ENCODE measurements at regions not wholly inside any gene's neighbourhood (a gene's known extent, or its start where the extent isn't known, plus 50 kb on each side); places are given as distances from the start of the nearest gene placed in this dataset.

- Histone ChIP-seq H3K36me3 (ENCODE audit: insufficient read depth, low read length) (no peaks in the 10 kb centered on the region), H3K27me3 (ENCODE audit: control insufficient read depth, insufficient read depth, low read length) (no peaks in the 10 kb centered on the region), H3K9ac (ENCODE audit: low read depth, low read length) (no peak overlapping the region), H3K4me3 (ENCODE audit: low read length) (no peak overlapping the region), H3K4me2 (ENCODE audit: low read length) (no peak overlapping the region), H3K4me1 (ENCODE audit: control insufficient read depth, insufficient read depth, low read length) (no peaks in the 10 kb centered on the region), H3K9me3 (replicated peaks; ENCODE audit: low read length) (no peaks in the 10 kb centered on the region)
Measured at GRCh38 chr2:22737144-22737543, 647.8 kb upstream of the KLHL29 start.

GRCh38 chr2:22741216-22741615, 643.8 kb upstream of the KLHL29 start:
- H3K4me2 ChIP-seq (ENCODE audit: low read length) = no peak overlapping the region
- no peak overlapping the region for H3K9ac ChIP-seq (ENCODE audit: low read depth, low read length)

GRCh38 chr2:22748909-22749308, 636.1 kb upstream of the KLHL29 start:
- Histone ChIP-seq H3K4me1 (ENCODE audit: control insufficient read depth, insufficient read depth, low read length) (no peaks in the 10 kb centered on the region), H3K4me2 (ENCODE audit: low read length) (no peak overlapping the region), H3K36me3 (ENCODE audit: insufficient read depth, low read length) (no peaks in the 10 kb centered on the region), H3K9ac (ENCODE audit: low read depth, low read length) (no peak overlapping the region), H3K9me3 (replicated peaks; ENCODE audit: low read length) (peaks cover 4% of the 10 kb centered on the region), H3K27me3 (ENCODE audit: control insufficient read depth, insufficient read depth, low read length) (no peaks in the 10 kb centered on the region), H3K4me3 (ENCODE audit: low read length) (no peak overlapping the region)

More at GRCh38 chr2:22741216-22741615, 643.8 kb upstream of the KLHL29 start:
- H3K4me3 ChIP-seq (ENCODE audit: low read length) = no peak overlapping the region
- no peaks in the 10 kb centered on the region for H3K27me3 ChIP-seq (ENCODE audit: control insufficient read depth, insufficient read depth, low read length)
- peaks cover 2% of the 10 kb centered on the region for H3K9me3 ChIP-seq (replicated peaks; ENCODE audit: low read length)
- H3K4me1 ChIP-seq (ENCODE audit: control insufficient read depth, insufficient read depth, low read length) = no peaks in the 10 kb centered on the region
- H3K36me3 ChIP-seq (ENCODE audit: insufficient read depth, low read length) = no peaks in the 10 kb centered on the region

GRCh38 chr2:22753476-22753875, 631.5 kb upstream of the KLHL29 start:
- Histone ChIP-seq H3K4me3 (ENCODE audit: low read length) (no peak overlapping the region), H3K36me3 (ENCODE audit: insufficient read depth, low read length) (no peaks in the 10 kb centered on the region), H3K4me1 (ENCODE audit: control insufficient read depth, insufficient read depth, low read length) (no peaks in the 10 kb centered on the region)

GRCh38 chr2:22756276-22757043, 628.5 kb upstream of the KLHL29 start:
- Histone ChIP-seq H3K4me1 (ENCODE audit: control insufficient read depth, insufficient read depth, low read length) (no peaks in the 10 kb centered on the region), H3K9me3 (replicated peaks; ENCODE audit: low read length) (no peaks in the 10 kb centered on the region)

More at GRCh38 chr2:22753476-22753875, 631.5 kb upstream of the KLHL29 start:
- Histone ChIP-seq H3K9me3 (replicated peaks; ENCODE audit: low read length) (no peaks in the 10 kb centered on the region), H3K9ac (ENCODE audit: low read depth, low read length) (no peak overlapping the region), H3K4me2 (ENCODE audit: low read length) (no peak overlapping the region), H3K27me3 (ENCODE audit: control insufficient read depth, insufficient read depth, low read length) (no peaks in the 10 kb centered on the region)

DNA sequence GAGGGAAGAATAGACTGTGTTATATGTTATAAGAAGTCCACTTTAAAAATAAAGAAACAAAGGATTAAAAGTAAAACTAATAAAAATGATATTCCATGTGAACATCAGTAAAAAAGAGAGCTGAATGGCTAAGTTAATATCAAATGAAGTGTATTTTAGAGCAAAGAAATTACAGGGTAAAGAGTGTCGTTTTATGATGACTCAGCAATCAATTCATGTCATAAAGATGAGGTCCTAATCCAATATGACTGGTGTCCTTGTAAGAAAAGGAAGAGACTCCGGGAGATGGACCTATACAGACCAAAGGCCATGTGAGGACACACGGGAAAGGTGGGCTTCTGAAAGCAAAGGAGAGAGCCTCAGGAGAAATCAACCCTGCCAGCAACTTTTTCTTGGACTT, 615.5 kb upstream of the KLHL29 start:
- no peak overlapping the region for H3K9ac ChIP-seq (ENCODE audit: low read depth, low read length)
- no peaks in the 10 kb centered on the region for H3K27me3 ChIP-seq (ENCODE audit: control insufficient read depth, insufficient read depth, low read length)
- H3K9me3 ChIP-seq (replicated peaks; ENCODE audit: low read length) = no peaks in the 10 kb centered on the region
- H3K4me3 ChIP-seq (ENCODE audit: low read length) = no peak overlapping the region
- H3K36me3 ChIP-seq (ENCODE audit: insufficient read depth, low read length) = no peaks in the 10 kb centered on the region
- no peaks in the 10 kb centered on the region for H3K4me1 ChIP-seq (ENCODE audit: control insufficient read depth, insufficient read depth, low read length)
- no peak overlapping the region for H3K4me2 ChIP-seq (ENCODE audit: low read length)

More at GRCh38 chr2:22756276-22757043, 628.5 kb upstream of the KLHL29 start:
- Histone ChIP-seq H3K9ac (ENCODE audit: low read depth, low read length) (no peak overlapping the region), H3K4me2 (ENCODE audit: low read length) (no peak overlapping the region), H3K36me3 (ENCODE audit: insufficient read depth, low read length) (no peaks in the 10 kb centered on the region), H3K27me3 (ENCODE audit: control insufficient read depth, insufficient read depth, low read length) (no peaks in the 10 kb centered on the region), H3K4me3 (ENCODE audit: low read length) (no peak overlapping the region)

DNA sequence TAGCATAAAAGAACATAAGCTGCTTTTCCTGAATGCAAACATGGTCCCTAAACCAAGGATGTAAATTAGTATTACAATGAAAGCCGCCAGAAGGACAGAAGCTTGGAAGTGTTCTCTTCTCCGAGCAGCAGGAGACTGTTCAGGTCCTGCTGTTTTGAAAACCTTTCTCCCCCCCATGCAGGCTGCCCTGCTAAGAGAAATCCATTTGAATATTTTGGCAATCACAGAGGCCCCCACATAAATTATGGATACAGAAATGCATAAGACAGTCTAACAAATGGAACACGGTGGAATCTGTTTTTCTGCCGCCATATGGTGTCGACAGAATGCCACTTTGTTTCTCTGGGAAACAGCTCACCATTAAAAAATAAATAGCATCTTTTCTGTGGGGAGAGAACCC, 600.4 kb upstream of the KLHL29 start:
- Histone ChIP-seq H3K9ac (ENCODE audit: low read depth, low read length) (no peak overlapping the region), H3K4me2 (ENCODE audit: low read length) (no peak overlapping the region), H3K4me3 (ENCODE audit: low read length) (no peak overlapping the region), H3K36me3 (ENCODE audit: insufficient read depth, low read length) (no peaks in the 10 kb centered on the region), H3K27me3 (ENCODE audit: control insufficient read depth, insufficient read depth, low read length) (no peaks in the 10 kb centered on the region), H3K9me3 (replicated peaks; ENCODE audit: low read length) (peaks cover 5% of the 10 kb centered on the region), H3K4me1 (ENCODE audit: control insufficient read depth, insufficient read depth, low read length) (no peaks in the 10 kb centered on the region)

DNA sequence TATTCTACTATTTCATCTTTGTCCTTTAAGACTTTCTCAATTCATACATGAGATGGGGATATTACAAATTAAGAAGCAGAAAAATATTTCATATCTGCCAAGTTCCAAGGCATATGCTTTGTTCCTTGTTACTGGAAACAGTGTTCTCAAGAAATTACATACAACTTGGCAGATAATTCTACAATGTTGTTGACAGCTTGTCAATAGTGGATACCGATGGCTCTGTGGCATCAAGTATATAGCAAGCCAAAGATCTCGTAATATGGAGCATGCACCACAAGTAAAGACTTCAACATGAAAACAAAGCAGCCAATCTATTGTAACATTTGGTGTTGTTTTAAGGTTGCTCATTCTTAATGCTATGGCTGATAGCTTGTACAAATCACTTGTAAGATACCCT, 598.2 kb upstream of the KLHL29 start:
- Histone ChIP-seq H3K4me2 (ENCODE audit: low read length) (no peak overlapping the region), H3K4me3 (ENCODE audit: low read length) (no peak overlapping the region)

DNA sequence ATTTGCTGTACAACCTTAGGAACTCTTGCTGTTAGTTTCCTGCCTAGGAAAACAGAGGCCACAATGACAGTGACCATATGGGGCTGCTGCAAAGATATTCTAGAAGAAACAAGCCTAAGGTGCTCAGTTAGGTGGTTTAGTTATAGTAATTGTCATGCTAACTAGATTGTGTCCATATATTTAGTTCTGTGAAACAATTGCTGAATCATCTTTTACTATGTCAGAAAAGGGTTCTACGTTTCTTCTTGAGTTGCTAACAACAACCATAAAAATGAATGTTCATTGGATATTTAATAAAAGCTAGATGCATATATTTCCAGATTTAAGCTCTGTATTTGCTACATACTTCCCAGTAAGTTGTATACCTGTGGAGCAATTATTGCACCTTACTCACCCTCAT, 597.2 kb upstream of the KLHL29 start:
- H3K36me3 ChIP-seq (ENCODE audit: insufficient read depth, low read length) = no peaks in the 10 kb centered on the region
- H3K9me3 ChIP-seq (replicated peaks; ENCODE audit: low read length) = no peaks in the 10 kb centered on the region
- no peak overlapping the region for H3K4me2 ChIP-seq (ENCODE audit: low read length)
- no peak overlapping the region for H3K4me3 ChIP-seq (ENCODE audit: low read length)
- no peak overlapping the region for H3K9ac ChIP-seq (ENCODE audit: low read depth, low read length)
- no peaks in the 10 kb centered on the region for H3K27me3 ChIP-seq (ENCODE audit: control insufficient read depth, insufficient read depth, low read length)
- H3K4me1 ChIP-seq (ENCODE audit: control insufficient read depth, insufficient read depth, low read length) = no peaks in the 10 kb centered on the region

More for the DNA sequence above, 598.2 kb upstream of the KLHL29 start:
- no peaks in the 10 kb centered on the region for H3K4me1 ChIP-seq (ENCODE audit: control insufficient read depth, insufficient read depth, low read length)
- H3K9me3 ChIP-seq (replicated peaks; ENCODE audit: low read length) = no peaks in the 10 kb centered on the region
- no peak overlapping the region for H3K9ac ChIP-seq (ENCODE audit: low read depth, low read length)
- H3K27me3 ChIP-seq (ENCODE audit: control insufficient read depth, insufficient read depth, low read length) = no peaks in the 10 kb centered on the region
- H3K36me3 ChIP-seq (ENCODE audit: insufficient read depth, low read length) = no peaks in the 10 kb centered on the region

DNA sequence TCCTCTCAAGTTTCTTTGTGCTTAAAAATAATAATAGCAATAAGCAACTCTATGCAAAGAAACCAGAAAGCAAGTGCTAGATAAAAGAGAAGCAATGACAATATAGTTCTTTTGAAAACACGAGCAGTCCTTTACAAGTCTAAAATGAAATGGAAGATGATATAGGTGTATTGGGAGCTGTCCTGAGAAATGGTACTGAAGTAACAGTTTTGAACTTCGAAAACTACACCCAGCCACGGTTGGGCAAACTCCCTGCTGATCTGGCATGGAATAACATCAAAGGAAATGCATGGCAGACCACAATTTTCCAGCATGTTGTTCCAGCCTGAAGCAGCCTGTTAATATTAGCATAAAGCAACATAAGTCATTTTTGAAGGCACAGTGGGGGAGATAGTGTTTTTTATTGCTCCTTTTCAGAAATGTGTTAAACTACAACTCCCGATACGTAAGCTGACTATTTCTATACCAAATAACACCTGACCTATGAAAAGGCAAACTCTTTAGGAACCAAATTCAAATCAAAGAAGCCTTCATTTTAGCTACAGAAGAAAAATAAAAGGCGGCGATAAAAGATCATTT, 596.1 kb upstream of the KLHL29 start:
- no peaks in the 10 kb centered on the region for H3K36me3 ChIP-seq (ENCODE audit: insufficient read depth, low read length)
- H3K4me2 ChIP-seq (ENCODE audit: low read length) = no peak overlapping the region
- H3K27me3 ChIP-seq (ENCODE audit: control insufficient read depth, insufficient read depth, low read length) = no peaks in the 10 kb centered on the region
- H3K4me1 ChIP-seq (ENCODE audit: control insufficient read depth, insufficient read depth, low read length) = no peaks in the 10 kb centered on the region
- H3K9ac ChIP-seq (ENCODE audit: low read depth, low read length) = no peak overlapping the region
- H3K9me3 ChIP-seq (replicated peaks; ENCODE audit: low read length) = no peaks in the 10 kb centered on the region
- no peak overlapping the region for H3K4me3 ChIP-seq (ENCODE audit: low read length)

DNA sequence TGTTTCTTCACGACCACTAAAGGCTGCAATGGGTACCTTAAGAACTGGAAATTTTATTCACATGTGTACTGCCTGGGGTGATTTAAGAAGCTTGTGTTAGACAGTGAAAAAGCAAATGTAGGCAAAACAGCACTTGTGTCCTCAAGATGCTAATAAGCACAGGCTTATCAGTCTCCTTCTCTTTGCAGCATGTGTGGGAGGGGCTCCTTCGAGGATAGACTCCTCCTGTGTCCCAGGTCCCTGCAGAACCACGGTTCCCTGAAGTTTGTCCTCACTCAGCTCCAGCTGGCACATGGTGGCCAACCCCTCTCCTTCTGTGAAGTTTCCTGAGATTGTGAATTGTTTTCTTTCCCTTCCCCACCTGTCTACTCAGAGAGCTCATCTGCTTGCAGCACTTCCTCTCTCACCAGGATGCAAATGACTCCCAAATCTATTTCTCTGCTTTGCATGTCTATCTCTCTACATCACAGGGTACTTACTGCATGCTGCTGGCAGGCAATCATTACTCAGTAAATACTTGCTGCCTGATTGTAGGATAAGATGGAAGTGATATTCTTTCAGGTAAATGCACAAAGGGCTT, 589.6 kb upstream of the KLHL29 start:
- Histone ChIP-seq H3K36me3 (ENCODE audit: insufficient read depth, low read length) (no peaks in the 10 kb centered on the region), H3K9me3 (replicated peaks; ENCODE audit: low read length) (peaks cover under 1% of the 10 kb centered on the region), H3K4me3 (ENCODE audit: low read length) (no peak overlapping the region), H3K4me2 (ENCODE audit: low read length) (no peak overlapping the region), H3K27me3 (ENCODE audit: control insufficient read depth, insufficient read depth, low read length) (no peaks in the 10 kb centered on the region), H3K9ac (ENCODE audit: low read depth, low read length) (no peak overlapping the region), H3K4me1 (ENCODE audit: control insufficient read depth, insufficient read depth, low read length) (no peaks in the 10 kb centered on the region)

Data from skeletal muscle satellite cell (primary cell).